HuH-7.5 (cell line): ENCODE measurements at regions not wholly inside any gene's neighbourhood (a gene's known extent, or its start where the extent isn't known, plus 50 kb on each side); places are given as distances from the start of the nearest gene placed in this dataset.

Experiments
- DNase-seq: peaks from one replicate; pipeline ENCODE4 v3.0.0; 2011; ENCODE audit warnings: low spot score

- DNase-seq = no peak
Measured at GRCh38 chr3:42037318-42037945, 53.7 kb upstream of the TRAK1 start.

GRCh38 chr3:42036483-42036823 is 54.7 kb upstream of the TRAK1 start:
- DNase-seq = peak; percentile 66

- no peak for DNase-seq
Measured at GRCh38 chr3:42035816-42036482, 55.2 kb upstream of the TRAK1 start.

- no peak for DNase-seq
Measured at GRCh38 chr3:42035007-42035406, 56.1 kb upstream of the TRAK1 start.

- no peak for DNase-seq
Measured at GRCh38 chr3:42033741-42034140, 57.4 kb upstream of the TRAK1 start.

- DNase-seq = no peak
Measured at GRCh38 chr3:42032693-42033349, 58.3 kb upstream of the TRAK1 start.

- DNase-seq = no peak
Measured at GRCh38 chr3:42031808-42032480, 59.2 kb upstream of the TRAK1 start.

GRCh38 chr3:42028474-42028873 is 62.7 kb upstream of the TRAK1 start:
- DNase-seq = no peak

GRCh38 chr3:42027571-42027970 is 63.6 kb upstream of the TRAK1 start:
- no peak for DNase-seq

GRCh38 chr3:42025370-42026138 is 63.7 kb upstream of the ULK4 start:
- peak; percentile 60 for DNase-seq

- DNase-seq = no peak
Measured at GRCh38 chr3:42024591-42025351, 62.9 kb upstream of the ULK4 start.

GRCh38 chr3:42023380-42023779 is 61.5 kb upstream of the ULK4 start:
- DNase-seq = no peak

GRCh38 chr3:42022355-42022754 is 60.5 kb upstream of the ULK4 start:
- DNase-seq = no peak

GRCh38 chr3:42020684-42021307 is 58.9 kb upstream of the ULK4 start:
- DNase-seq = no peak

GRCh38 chr3:42019953-42020260 is 58.0 kb upstream of the ULK4 start:
- DNase-seq = no peak

- no peak for DNase-seq
Measured at GRCh38 chr3:42019144-42019952, 57.4 kb upstream of the ULK4 start.

- DNase-seq = peak; percentile 72
Measured at GRCh38 chr3:42014921-42015533, 53.1 kb upstream of the ULK4 start.

- DNase-seq = no peak
Measured at GRCh38 chr3:42014458-42014920, 52.6 kb upstream of the ULK4 start.

- peak; percentile 42 for DNase-seq
Measured at GRCh38 chr3:42013691-42014457, 52.0 kb upstream of the ULK4 start.
